K562 (cell line): ENCODE measurements at regions not wholly inside any gene's neighbourhood (a gene's known extent, or its start where the extent isn't known, plus 50 kb on each side); places are given as distances from the start of the nearest gene placed in this dataset.

Experiments used
- ATAC-seq: fragments of 200-7000 bp; cut with Tn5 transposase; 3 replicates; pipeline ENCODE4 v1.9.1; 2020; ENCODE audit warnings: moderate library complexity
- BruUV-seq: library from RNA; stranded (reverse); fragments of 400-500 nt; replicated peaks from 2 replicates; lab custom pipeline; 2021; lab: Mats Ljungman, UMichigan
- CTCF ChIA-PET: fragments of 300-600 bp; formaldehyde crosslinking; extraction: SDS; loops from one replicate; lab custom pipeline; 2021; ENCODE audit warnings: low intra/inter-chr PET ratio; lab: Yijun Ruan, JAX
- POLR2A ChIA-PET: fragments of 300-600, 350-650 bp; sonication (Branson Sonifier 250); formaldehyde crosslinking; extraction: SDS; loops from one replicate; lab custom pipeline; 2021; ENCODE audit warnings: antibody characterized with exemption, inconsistent platforms; lab: Yijun Ruan, JAX
- DNase-seq, 4 experiments: peaks; one replicate each; pipeline versions ENCODE4 v3.0.0 to v3.0.0-alpha.2; 2011 to 2018; ENCODE audit warnings: low spot score in 3 of 4, mixed read lengths in 3 of 4; ENCODE audit errors: extremely low read depth in 1 of 4
- FAIRE-seq: peaks from 2 replicates; lab custom pipeline; 2011; peaks lifted over from hg19 to GRCh38; lab: Jason Lieb, UNC
- H2AFZ ChIP-seq: 2 replicates; pipeline ENCODE4 v1.6.0; 2011; ENCODE audit warnings: low read depth, low read length, control low read depth, inconsistent platforms
- H3K27ac ChIP-seq: fragments of 200-600 bp; 3 replicates; pipeline ENCODE4 v1.8.0; 2011; ENCODE audit warnings: low read depth, mild to moderate bottlenecking, control low read depth, inconsistent platforms, low read length, moderate library complexity, mixed read lengths; ENCODE audit errors: extremely low read depth
- H3K27me3 ChIP-seq, 2 experiments: fragments of 300-600 bp in 1 of 2; 2 replicates in 1 of 2; 3 replicates in 1 of 2; pipeline versions ENCODE4 v1.6.0 to v1.8.0; 2011; ENCODE audit warnings: inconsistent platforms in 2 of 2, low read length in 2 of 2, mild to moderate bottlenecking in 1 of 2, mixed read lengths in 1 of 2, moderate library complexity in 1 of 2; ENCODE audit not compliant: control insufficient read depth in 2 of 2, insufficient read depth in 2 of 2
- H3K36me3 ChIP-seq: fragments of 300-600 bp; 3 replicates; pipeline ENCODE4 v1.8.0; 2011; ENCODE audit warnings: mild to moderate bottlenecking, low read length, inconsistent platforms; ENCODE audit not compliant: control insufficient read depth, insufficient read depth
- H3K4me1 ChIP-seq, 2 experiments: fragments of 200-600 bp in 1 of 2; replicated peaks in 1 of 2; 2 replicates in 1 of 2; 3 replicates in 1 of 2; pipeline versions ENCODE4 v1.5.1 to v1.8.0; 2011; ENCODE audit warnings: inconsistent platforms in 2 of 2, low read length in 2 of 2, mild to moderate bottlenecking in 1 of 2, mixed read lengths in 1 of 2, moderate library complexity in 1 of 2; ENCODE audit not compliant: control insufficient read depth in 2 of 2, insufficient read depth in 2 of 2
- H3K4me2 ChIP-seq: 2 replicates; pipeline ENCODE4 v1.6.1; 2011; ENCODE audit warnings: low read length, control low read depth, inconsistent platforms, mixed read lengths; ENCODE audit not compliant: insufficient read depth
- H3K4me3 ChIP-seq: fragments of 200-600 bp; sonication (generic), shearing (Covaris generic); 2 replicates; pipeline ENCODE4 v1.5.1; 2016; ENCODE audit warnings: control low read depth, inconsistent platforms
- H3K79me2 ChIP-seq: fragments of 200-600 bp; 3 replicates; pipeline ENCODE4 v1.8.0; 2011; ENCODE audit warnings: low read length, inconsistent platforms; ENCODE audit not compliant: control insufficient read depth, insufficient read depth
- H3K9ac ChIP-seq, 2 experiments: 2 replicates each; pipeline versions ENCODE4 v1.6.0 to v1.6.1; 2011; ENCODE audit warnings: low read depth in 2 of 2, low read length in 2 of 2, control low read depth in 1 of 2, inconsistent platforms in 1 of 2, mild to moderate bottlenecking in 1 of 2, mixed read lengths in 1 of 2; ENCODE audit not compliant: insufficient read depth in 1 of 2
- H3K9me1 ChIP-seq: one replicate; pipeline ENCODE4 v1.6.0; 2011; ENCODE audit warnings: inconsistent platforms, mild to moderate bottlenecking, low read length, moderate library complexity; ENCODE audit not compliant: control insufficient read depth, insufficient read depth
- H3K9me3 ChIP-seq: replicated peaks from 2 replicates; pipeline ENCODE4 v1.5.1; 2011; ENCODE audit warnings: low read depth, low read length, inconsistent platforms; ENCODE audit not compliant: control insufficient read depth, insufficient read depth
- H4K20me1 ChIP-seq: replicated peaks from 2 replicates; pipeline ENCODE4 v1.6.1; 2011; ENCODE audit warnings: low read length, inconsistent platforms, mixed read lengths; ENCODE audit not compliant: control insufficient read depth, insufficient read depth
- CBX8 ChIP-seq: fragments of 200-600 bp; sonication (generic); IDR thresholded peaks from 2 replicates; pipeline ENCODE4 v1.6.1; 2012; ENCODE audit warnings: borderline replicate concordance, mixed run types, low read depth, mild to moderate bottlenecking, moderate library complexity, mixed read lengths, low read length, control low read depth, inconsistent platforms; ENCODE audit not compliant: poor library complexity, severe bottlenecking; ENCODE audit errors: extremely low read depth
- E4F1 ChIP-seq: fragments of 250-450 bp; sonication (Bioruptor Pico); IDR thresholded peaks from 2 replicates; pipeline ENCODE4 v1.5.0; 2021; ENCODE audit warnings: mild to moderate bottlenecking, borderline replicate concordance
- GATA2 ChIP-seq: sonication (generic); formaldehyde crosslinking; IDR thresholded peaks from 2 replicates; pipeline ENCODE4 v1.4.0; 2020; ENCODE audit warnings: mild to moderate bottlenecking, missing genetic modification reagents
- HMG20B ChIP-seq: fragments of 250-450 bp; sonication (Bioruptor Pico); IDR thresholded peaks from 2 replicates; pipeline ENCODE4 v1.5.0; 2021; ENCODE audit warnings: mild to moderate bottlenecking
- MEF2A ChIP-seq: IDR thresholded peaks from 2 replicates; pipeline ENCODE4 v1.6.1; 2011; ENCODE audit warnings: low read depth, mild to moderate bottlenecking, low read length, moderate library complexity; ENCODE audit not compliant: control insufficient read depth
- MTA3 ChIP-seq: fragments of 450-650 bp; formaldehyde crosslinking; IDR thresholded peaks from 2 replicates; pipeline ENCODE4 v1.6.1; 2017; ENCODE audit warnings: mild to moderate bottlenecking, borderline replicate concordance
- NBN ChIP-seq: fragments of 450-650 bp; IDR thresholded peaks from 2 replicates; pipeline ENCODE4 v1.6.1; 2016; ENCODE audit warnings: low read depth, mild to moderate bottlenecking
- PKNOX1 ChIP-seq: fragments of 450-650 bp; IDR thresholded peaks from 2 replicates; pipeline ENCODE4 v1.6.1; 2016
- POLR2AphosphoS5 ChIP-seq: IDR thresholded peaks from 2 replicates; pipeline ENCODE4 v1.6.1; 2011; ENCODE audit warnings: mild to moderate bottlenecking, low read depth, low read length, moderate library complexity; ENCODE audit not compliant: control insufficient read depth, insufficient read depth
- RAD21 ChIP-seq, 2 experiments: fragments of 250-450 bp in 1 of 2; fragments of 450-650 bp in 1 of 2; sonication (Bioruptor Pico) in 1 of 2; formaldehyde crosslinking in 1 of 2; IDR thresholded peaks in 1 of 2; conservative IDR thresholded peaks in 1 of 2; 2 replicates each; pipeline versions ENCODE4 v1.4.0 to v1.8.0; 2020 to 2022; ENCODE audit warnings: mild to moderate bottlenecking in 2 of 2, moderate library complexity in 1 of 2
- SNRNP70 ChIP-seq: fragments of 200-400 bp; formaldehyde crosslinking; optimal IDR thresholded peaks from 2 replicates; pipeline ENCODE3; 2017; ENCODE audit warnings: low read depth, low read length
- TBL1XR1 ChIP-seq, 2 experiments: IDR thresholded peaks; 2 replicates each; pipeline ENCODE4 v1.6.1; 2012; ENCODE audit warnings: improper control_type of control experiment in 2 of 2, low read length in 2 of 2, mild to moderate bottlenecking in 1 of 2
- TEAD4 ChIP-seq, 2 experiments: sonication (generic) in 1 of 2; formaldehyde crosslinking in 1 of 2; IDR thresholded peaks; 2 replicates each; pipeline versions ENCODE4 v1.6.1 to v1.8.0; 2012 to 2022; ENCODE audit warnings: borderline replicate concordance in 1 of 2, inconsistent platforms in 1 of 2, low read length in 1 of 2, mild to moderate bottlenecking in 1 of 2, missing genetic modification reagents in 1 of 2
- ZNF23 ChIP-seq: fragments of 250-450 bp; sonication (Bioruptor Pico); IDR thresholded peaks from 2 replicates; pipeline ENCODE4 v1.4.0; 2020; ENCODE audit warnings: mild to moderate bottlenecking
- ZNF354B ChIP-seq: fragments of 250-450 bp; sonication (Bioruptor Pico); IDR thresholded peaks from 2 replicates; pipeline ENCODE4 v1.4.0; 2020
- ZNF586 ChIP-seq: fragments of 450-650 bp; formaldehyde crosslinking; conservative IDR thresholded peaks from 2 replicates; pipeline ENCODE4 v1.4.0; 2020; ENCODE audit warnings: mild to moderate bottlenecking, moderate library complexity
- WGBS: fragments of 100-300 bp; shearing (Covaris generic); methylation state at CpG from one replicate; pipeline ENCODE4 v1.1.6; 2016; ENCODE audit warnings: low coverage, mixed read lengths; ENCODE audit not compliant: insufficient coverage; ENCODE audit errors: missing lambda C conversion rate; 5-methylcytosine and 5-hydroxymethylcytosine counted together
- in situ Hi-C: fragments of 300-500 bp; cut with MboI; formaldehyde crosslinking; loops from 4 replicates; pipeline ENCODE4 v1.15.0; 2018; ENCODE audit warnings: inconsistent platforms, mixed read lengths
- intact Hi-C: fragments of 100-400 bp; cut with micrococcal nuclease; formaldehyde crosslinking; loops from 2 replicates; pipeline ENCODE4 v1.14.2; 2022

GRCh38 chr5:91313757-91314673, 69.1 kb downstream of the ARRDC3 start:
- no peaks in the 10 kb centered on the region for H3K9me1 ChIP-seq
- 34% methylated on average over 9 of the region's 9 CpGs for WGBS
- TF ChIP-seq SNRNP70: no peak
- peak; percentile 89 for TF ChIP-seq TEAD4 (IDR thresholded peaks at IDR 0.05; ENCODE audit: low read length)
- TF ChIP-seq TEAD4 (CRISPR knock-in tag; IDR thresholded peaks at IDR 0.05; ENCODE audit: borderline replicate concordance): no peak
- TF ChIP-seq ZNF354B (CRISPR knock-in tag): no peak
- peak; percentile 76 for TF ChIP-seq POLR2AphosphoS5
- no peak for TF ChIP-seq ZNF23
- no peak for TF ChIP-seq E4F1 (CRISPR knock-in tag)
- TF ChIP-seq GATA2 (CRISPR knock-in tag): peak; percentile 64
- TF ChIP-seq NBN: 0 out of 2 replicates have a peak, but pooled peaks have one; percentile 61
- TF ChIP-seq HMG20B (CRISPR knock-in tag): no peak
- peak; percentile 89 for TF ChIP-seq PKNOX1
- TF ChIP-seq ZNF586 (CRISPR knock-in tag): no peak
- TF ChIP-seq RAD21 (CRISPR knock-in tag; conservative IDR thresholded peaks at IDR 0.05 in 1 of 2, IDR thresholded peaks at IDR 0.05 in 1 of 2): peak; percentile 11 to 15; a peak in 1 of 4 replicates
- TF ChIP-seq MEF2A: no peak
- peak in 1 of 2 experiments; percentile 64; a peak in 2 of 4 replicates for TF ChIP-seq TBL1XR1 (IDR thresholded peaks at IDR 0.05; ENCODE audit: low read length in 2 of 2)
- peak; percentile 87 for TF ChIP-seq MTA3
- TF ChIP-seq CBX8: no peak

More at GRCh38 chr5:91313757-91314673, 69.1 kb downstream of the ARRDC3 start:
- H3K9ac ChIP-seq: peak overlapping the region in 1 of 2 experiments; percentile 45; a peak in 1 of 4 replicates
- FAIRE-seq (peak; percentile 99), DNase-seq (peak; percentile 70 to 93 (median 80)), ATAC-seq (peak; percentile 95)
- in situ Hi-C loops (no loop called here), intact Hi-C loops (loop anchor here (1.0 kb wide), 1 partner anchor 15 kb away; no protein-coding TSS in a partner anchor)
- H3K4me2 ChIP-seq: peak overlapping the region; percentile 37
- no peak overlapping the region for H3K4me3 ChIP-seq
- ChIA-PET CTCF (no interaction called here), POLR2A (interaction anchor here (0.9 to 2.2 kb wide), 7 partner anchors 10 to 69 kb away, joined by 3 to 13 read pairs (median 4); partner anchors contain the start of gene ARRDC3)
- H3K27ac ChIP-seq: peak overlapping the region; percentile 63
- H3K4me1 ChIP-seq: peaks cover 4 to 20% of the 10 kb centered on the region in 2 experiments; a peak in 4 of 5 replicates
- peak overlapping the region; percentile 51; the same call in 1 of the 2 replicates for H2AFZ ChIP-seq
- no peaks in the 10 kb centered on the region for H3K9me3 ChIP-seq
- BruUV-seq: TSS peak; percentile 80
- no peaks in the 10 kb centered on the region for H3K27me3 ChIP-seq
- H3K79me2 ChIP-seq: no peaks in the 10 kb centered on the region
- 0 out of 2 replicates have a peak, but pooled peaks cover 2% of the 10 kb centered on the region for H4K20me1 ChIP-seq
- H3K36me3 ChIP-seq: no peaks in the 10 kb centered on the region
